ENCODE measurements at regions not wholly inside any gene's neighbourhood (a gene's known extent, or its start where the extent isn't known, plus 50 kb on each side); places are given as distances from the start of the nearest gene placed in this dataset.
A peak's percentile ranks its signal among the peaks of the same experiment; 100 is the strongest.

DNA sequence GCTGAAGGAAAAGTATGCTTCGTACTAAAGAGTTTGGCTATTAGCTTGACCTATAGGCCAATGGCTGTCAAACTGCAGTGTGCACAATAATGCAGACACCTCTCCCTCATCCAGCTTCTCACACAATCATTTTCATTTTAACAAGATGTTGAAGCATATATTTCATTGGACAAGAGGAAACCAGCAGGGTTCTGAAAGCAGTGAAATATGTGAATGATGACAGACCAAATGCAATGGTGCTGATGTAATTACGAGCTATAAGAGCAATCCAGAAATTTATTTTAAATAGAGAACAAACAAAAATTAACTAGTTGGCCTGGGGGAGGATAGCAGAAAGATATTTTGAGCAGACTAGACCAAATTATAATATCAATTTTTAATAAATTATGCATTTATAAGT lies 331.5 kb upstream of the AKR1E2 start:
- Histone ChIP-seq H3K4me3 (no peak overlapping the region), H2AFZ (no peak overlapping the region), H3K79me2 (ENCODE audit: insufficient read depth) (no peaks in the 10 kb centered on the region), H3K27me3 (replicated peaks; ENCODE audit: insufficient read depth) (no peaks in the 10 kb centered on the region), H4K20me1 (ENCODE audit: insufficient read depth) (no peaks in the 10 kb centered on the region), H3K27ac (no peak overlapping the region), H3F3A (ENCODE audit: insufficient read depth) (peaks cover 22% of the 10 kb centered on the region), H3K9me2 (ENCODE audit: insufficient read depth) (no peaks in the 10 kb centered on the region), H3K36me3 (ENCODE audit: low read depth) (no peaks in the 10 kb centered on the region), H3K4me1 (ENCODE audit: insufficient read depth) (peaks cover 18% of the 10 kb centered on the region), H3K9ac (no peak overlapping the region), H3K4me2 (ENCODE audit: unreplicated experiment) (no peak overlapping the region), H3K9me3 (ENCODE audit: low read depth) (no peaks in the 10 kb centered on the region)
- in situ Hi-C loops (cut with MboI) = no loop called here
- no peak for DNase-seq
- 83 to 95% methylated on average over 2 of the region's 2 CpGs for WGBS, 2 experiments (ENCODE audit: low coverage in 1 of 2, low lambda C conversion rate in 2 of 2, missing lambda C conversion rate in 2 of 2)
- no peak for TF ChIP-seq EZH2 (IDR thresholded peaks at IDR 0.05; ENCODE audit: insufficient read depth, poor library complexity, severe bottlenecking)
- no peak for TF ChIP-seq EZH2phosphoT487 (IDR thresholded peaks at IDR 0.05; ENCODE audit: insufficient read depth, low read depth)

DNA sequence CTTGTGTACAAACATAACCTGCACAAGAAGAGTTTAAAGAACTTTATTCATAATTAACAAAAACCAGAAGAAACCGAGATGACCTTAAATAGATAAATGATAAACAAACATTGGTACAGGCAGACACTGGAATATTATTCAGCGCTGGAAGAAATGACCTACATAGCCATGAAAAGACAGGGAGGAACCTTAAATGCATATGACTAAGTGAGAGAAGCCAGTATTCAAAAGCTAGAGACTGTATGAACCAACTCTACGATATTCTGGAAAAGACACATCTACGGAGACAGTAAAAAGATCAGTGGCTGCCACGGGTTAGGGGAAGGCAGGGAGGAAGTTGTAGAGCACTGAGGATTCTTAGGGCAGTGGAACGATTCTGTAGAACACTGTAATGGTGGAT lies 333.8 kb upstream of the AKR1E2 start:
- no peaks in the 10 kb centered on the region for H3K4me1 ChIP-seq (ENCODE audit: insufficient read depth)
- no peaks in the 10 kb centered on the region for H4K20me1 ChIP-seq (ENCODE audit: insufficient read depth)
- 94 to 95% methylated on average over 6 of the region's 6 CpGs for WGBS, 2 experiments (ENCODE audit: low coverage in 1 of 2, low lambda C conversion rate in 2 of 2, missing lambda C conversion rate in 2 of 2)
- no peak overlapping the region for H3K27ac ChIP-seq
- H3K36me3 ChIP-seq (ENCODE audit: low read depth) = no peaks in the 10 kb centered on the region
- in situ Hi-C loops (cut with MboI) = no loop called here
- H2AFZ ChIP-seq = no peak overlapping the region
- H3K9ac ChIP-seq = no peak overlapping the region
- no peak for TF ChIP-seq EZH2 (IDR thresholded peaks at IDR 0.05; ENCODE audit: insufficient read depth, poor library complexity, severe bottlenecking)
- no peak for TF ChIP-seq EZH2phosphoT487 (IDR thresholded peaks at IDR 0.05; ENCODE audit: insufficient read depth, low read depth)
- H3K9me3 ChIP-seq (ENCODE audit: low read depth) = no peaks in the 10 kb centered on the region
- H3K79me2 ChIP-seq (ENCODE audit: insufficient read depth) = no peaks in the 10 kb centered on the region
- H3K4me3 ChIP-seq = no peak overlapping the region
- peaks cover 2% of the 10 kb centered on the region; the same call in 1 of the 2 replicates for H3F3A ChIP-seq (ENCODE audit: insufficient read depth)
- H3K9me2 ChIP-seq (ENCODE audit: insufficient read depth) = no peaks in the 10 kb centered on the region
- no peak for DNase-seq
- H3K4me2 ChIP-seq (ENCODE audit: unreplicated experiment) = no peak overlapping the region
- no peaks in the 10 kb centered on the region for H3K27me3 ChIP-seq (replicated peaks; ENCODE audit: insufficient read depth)

DNA sequence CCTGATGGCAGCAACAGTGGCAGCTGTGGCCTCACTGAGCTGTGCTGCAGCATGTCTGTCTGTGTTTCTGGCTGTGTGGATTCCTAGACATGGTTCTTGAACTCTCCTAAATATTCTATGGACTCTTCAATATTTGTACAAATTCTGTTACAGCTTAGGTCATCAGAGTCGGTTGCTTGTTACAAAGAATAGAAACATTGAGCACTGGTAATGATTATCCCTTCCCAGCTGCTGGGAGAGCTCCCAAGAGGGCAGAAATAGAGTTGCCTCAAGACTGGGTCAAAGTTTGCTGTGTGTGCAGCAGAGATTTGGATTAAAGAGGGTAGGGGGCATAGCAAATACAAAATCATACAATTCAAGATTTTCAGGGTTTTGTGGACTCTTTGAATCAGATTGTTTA lies 337.1 kb upstream of the AKR1E2 start:
- H3K4me3 ChIP-seq = no peak overlapping the region
- TF ChIP-seq EZH2 (IDR thresholded peaks at IDR 0.05; ENCODE audit: insufficient read depth, poor library complexity, severe bottlenecking) (no peak), EZH2phosphoT487 (IDR thresholded peaks at IDR 0.05; ENCODE audit: insufficient read depth, low read depth) (no peak)
- no peaks in the 10 kb centered on the region for H3K4me1 ChIP-seq (ENCODE audit: insufficient read depth)
- H3K9me3 ChIP-seq (ENCODE audit: low read depth) = no peaks in the 10 kb centered on the region
- no peaks in the 10 kb centered on the region for H3K36me3 ChIP-seq (ENCODE audit: low read depth)
- no peaks in the 10 kb centered on the region for H4K20me1 ChIP-seq (ENCODE audit: insufficient read depth)
- no peak overlapping the region for H2AFZ ChIP-seq
- no peak overlapping the region for H3K27ac ChIP-seq
- WGBS, 2 experiments (ENCODE audit: low coverage in 1 of 2, low lambda C conversion rate in 2 of 2, missing lambda C conversion rate in 2 of 2) = 17 to 20% methylated on average over 1 of the region's 1 CpG
- no peak overlapping the region for H3K4me2 ChIP-seq (ENCODE audit: unreplicated experiment)
- DNase-seq = no peak
- no peaks in the 10 kb centered on the region for H3F3A ChIP-seq (ENCODE audit: insufficient read depth)
- no peaks in the 10 kb centered on the region for H3K27me3 ChIP-seq (replicated peaks; ENCODE audit: insufficient read depth)
- H3K9ac ChIP-seq = no peak overlapping the region
- no peaks in the 10 kb centered on the region for H3K79me2 ChIP-seq (ENCODE audit: insufficient read depth)
- H3K9me2 ChIP-seq (ENCODE audit: insufficient read depth) = no peaks in the 10 kb centered on the region
- in situ Hi-C loops (cut with MboI) = no loop called here

DNA sequence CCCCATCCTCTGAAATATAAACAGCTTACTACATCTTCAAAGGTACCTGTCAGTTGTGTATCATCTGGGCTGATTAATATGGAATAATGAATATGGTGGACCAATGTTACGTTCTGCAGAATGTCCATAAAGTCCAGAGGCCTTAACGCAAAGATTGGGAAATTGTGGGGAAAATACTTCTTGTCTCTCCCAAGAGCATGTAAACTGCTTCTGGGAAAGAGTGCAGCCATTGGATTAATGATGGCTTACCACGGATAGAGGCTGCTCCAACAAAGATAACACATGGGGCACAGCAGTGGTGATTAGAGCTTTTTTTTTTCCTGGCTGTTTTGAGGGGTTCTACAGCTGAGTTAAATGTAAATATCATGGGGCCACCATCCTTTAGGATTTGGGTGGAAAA lies 340.4 kb upstream of the AKR1E2 start:
- H3K9me3 ChIP-seq (ENCODE audit: low read depth) = no peaks in the 10 kb centered on the region
- no peaks in the 10 kb centered on the region for H3K9me2 ChIP-seq (ENCODE audit: insufficient read depth)
- in situ Hi-C loops (cut with MboI) = no loop called here
- no peaks in the 10 kb centered on the region for H3K36me3 ChIP-seq (ENCODE audit: low read depth)
- H3K79me2 ChIP-seq (ENCODE audit: insufficient read depth) = no peaks in the 10 kb centered on the region
- H4K20me1 ChIP-seq (ENCODE audit: insufficient read depth) = no peaks in the 10 kb centered on the region
- no peak for TF ChIP-seq EZH2phosphoT487 (IDR thresholded peaks at IDR 0.05; ENCODE audit: insufficient read depth, low read depth)
- no peak for TF ChIP-seq EZH2 (IDR thresholded peaks at IDR 0.05; ENCODE audit: insufficient read depth, poor library complexity, severe bottlenecking)
- DNase-seq = no peak
- H3K27me3 ChIP-seq (replicated peaks; ENCODE audit: insufficient read depth) = no peaks in the 10 kb centered on the region
- no peak overlapping the region for H3K9ac ChIP-seq
- no peaks in the 10 kb centered on the region for H3K4me1 ChIP-seq (ENCODE audit: insufficient read depth)
- H3K4me3 ChIP-seq = no peak overlapping the region
- H3F3A ChIP-seq (ENCODE audit: insufficient read depth) = no peaks in the 10 kb centered on the region
- H3K27ac ChIP-seq = no peak overlapping the region
- WGBS, 2 experiments (ENCODE audit: low coverage in 1 of 2, low lambda C conversion rate in 2 of 2, missing lambda C conversion rate in 2 of 2) = 91 to 92% methylated on average over 3 of the region's 3 CpGs
- no peak overlapping the region for H2AFZ ChIP-seq
- no peak overlapping the region for H3K4me2 ChIP-seq (ENCODE audit: unreplicated experiment)

DNA sequence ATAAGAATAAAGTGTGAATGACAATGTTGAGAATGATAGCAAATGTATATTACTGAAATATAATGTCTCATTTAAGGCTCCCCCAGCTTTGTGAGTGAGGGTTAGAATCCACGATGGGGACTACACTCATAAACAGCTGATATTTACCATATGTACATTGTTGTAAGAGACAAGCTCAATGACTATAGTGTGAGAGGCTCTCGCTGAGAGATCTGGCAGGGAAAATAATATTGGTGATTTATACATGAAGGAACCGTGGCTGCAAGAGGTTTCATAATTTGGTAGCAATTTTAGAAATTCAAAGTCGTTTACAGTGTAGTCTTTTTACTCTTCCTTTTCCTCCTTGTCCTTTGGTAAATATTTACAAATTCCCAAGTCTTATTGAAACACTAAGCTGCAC lies 342.2 kb upstream of the AKR1E2 start:
- H2AFZ ChIP-seq = 0 out of 2 replicates have a peak overlapping the region, but pooled peaks have one; percentile 5
- no peak overlapping the region for H3K27ac ChIP-seq
- 31 to 33% methylated on average over 4 of the region's 4 CpGs for WGBS, 2 experiments (ENCODE audit: low coverage in 1 of 2, low lambda C conversion rate in 2 of 2, missing lambda C conversion rate in 2 of 2)
- H3K9me3 ChIP-seq (ENCODE audit: low read depth) = no peaks in the 10 kb centered on the region
- no peaks in the 10 kb centered on the region for H3K36me3 ChIP-seq (ENCODE audit: low read depth)
- no peaks in the 10 kb centered on the region for H3F3A ChIP-seq (ENCODE audit: insufficient read depth)
- H3K4me3 ChIP-seq = no peak overlapping the region
- in situ Hi-C loops (cut with MboI) = no loop called here
- H3K27me3 ChIP-seq (replicated peaks; ENCODE audit: insufficient read depth) = no peaks in the 10 kb centered on the region
- DNase-seq = no peak
- no peaks in the 10 kb centered on the region for H3K79me2 ChIP-seq (ENCODE audit: insufficient read depth)
- no peak for TF ChIP-seq EZH2 (IDR thresholded peaks at IDR 0.05; ENCODE audit: insufficient read depth, poor library complexity, severe bottlenecking)
- TF ChIP-seq EZH2phosphoT487 (IDR thresholded peaks at IDR 0.05; ENCODE audit: insufficient read depth, low read depth) = no peak
- no peak overlapping the region for H3K9ac ChIP-seq
- no peak overlapping the region for H3K4me2 ChIP-seq (ENCODE audit: unreplicated experiment)
- H3K9me2 ChIP-seq (ENCODE audit: insufficient read depth) = no peaks in the 10 kb centered on the region
- no peaks in the 10 kb centered on the region for H3K4me1 ChIP-seq (ENCODE audit: insufficient read depth)
- H4K20me1 ChIP-seq (ENCODE audit: insufficient read depth) = no peaks in the 10 kb centered on the region
